ENCODE measurements at regions not wholly inside any gene's neighbourhood (a gene's known extent, or its start where the extent isn't known, plus 50 kb on each side); places are given as distances from the start of the nearest gene placed in this dataset.
"Not testable (repeated sequence)": the region's sequence is repeated elsewhere in the genome, so short reads cannot be mapped to it uniquely, and the experiment has no call there.

DNA sequence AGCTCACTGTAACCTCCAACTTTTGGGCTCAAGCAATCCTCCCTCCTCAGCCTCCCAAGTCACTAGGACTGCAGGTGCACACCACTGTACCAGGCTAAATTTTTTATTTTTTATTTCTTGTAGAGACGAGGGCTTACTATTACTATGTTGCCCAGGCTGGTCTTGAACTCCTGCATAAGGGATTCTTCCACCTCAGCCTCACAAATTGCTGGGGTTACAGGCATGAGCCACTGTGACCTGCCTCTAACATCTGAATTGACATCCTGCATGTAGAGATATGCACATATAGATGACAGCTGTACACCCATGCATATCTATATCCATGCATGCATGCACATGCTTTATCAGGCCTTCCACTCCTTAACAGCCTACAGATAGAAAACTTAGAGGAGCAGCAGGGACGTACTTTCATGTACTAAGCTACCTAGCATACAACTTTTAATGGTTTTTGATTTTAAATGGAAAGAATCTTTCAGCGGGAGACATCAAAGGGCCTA is 740.9 kb upstream of the TPTE start:
- peaks cover 24% of the 10 kb centered on the region for H3K9me3 ChIP-seq (ENCODE audit: control insufficient read depth, low read length)
- no peaks in the 10 kb centered on the region for H3K27me3 ChIP-seq (ENCODE audit: control insufficient read depth, insufficient read depth, low read length, poor library complexity, severe bottlenecking)
- no peaks in the 10 kb centered on the region for H3K4me1 ChIP-seq (ENCODE audit: control insufficient read depth, insufficient read depth, low read length)
- no peak overlapping the region for H3K27ac ChIP-seq (ENCODE audit: insufficient read depth, low read depth, low read length, poor library complexity, severe bottlenecking)
- no peak overlapping the region for H3K4me3 ChIP-seq (ENCODE audit: insufficient read depth, low read depth, low read length)
- WGBS, 2 experiments, result 66 to 68% methylated on average over 2 to 3 of the region's 3 CpGs
- no peaks in the 10 kb centered on the region for H3K36me3 ChIP-seq (ENCODE audit: control insufficient read depth, insufficient read depth, low read length)

DNA sequence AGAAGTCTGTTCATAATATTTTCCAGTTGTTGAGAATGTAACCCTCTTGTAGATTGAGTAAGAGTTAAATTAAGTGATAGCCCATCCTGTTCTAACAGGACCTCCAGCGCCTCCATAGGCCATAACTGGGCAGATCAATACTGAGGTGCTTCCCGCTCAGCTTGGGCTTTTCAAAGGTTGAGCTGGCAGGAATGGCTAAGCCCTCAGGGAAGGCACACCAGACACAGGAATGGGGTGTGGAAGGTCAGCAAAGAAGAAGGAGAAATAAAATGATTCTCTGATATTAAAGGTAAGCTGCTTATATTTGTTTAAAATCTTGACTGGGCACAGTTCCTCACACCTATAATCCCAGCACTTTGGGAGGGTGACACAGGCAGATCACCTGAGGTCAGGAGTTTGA is 737.8 kb upstream of the TPTE start:
- peaks cover 18% of the 10 kb centered on the region for H3K9me3 ChIP-seq (ENCODE audit: control insufficient read depth, low read length)
- not testable (repeated sequence) for H3K36me3 ChIP-seq (ENCODE audit: control insufficient read depth, insufficient read depth, low read length); H3K4me1 ChIP-seq (ENCODE audit: control insufficient read depth, insufficient read depth, low read length); H3K27ac ChIP-seq (ENCODE audit: insufficient read depth, low read depth, low read length, poor library complexity, severe bottlenecking); H3K27me3 ChIP-seq (ENCODE audit: control insufficient read depth, insufficient read depth, low read length, poor library complexity, severe bottlenecking); H3K4me3 ChIP-seq (ENCODE audit: insufficient read depth, low read depth, low read length)
- 53 to 55% methylated on average over 2 of the region's 2 CpGs for WGBS, 2 experiments

GRCh38 chr21:9784201-9784600 is 737.2 kb upstream of the TPTE start:
- H3K4me1 ChIP-seq (ENCODE audit: control insufficient read depth, insufficient read depth, low read length); H3K36me3 ChIP-seq (ENCODE audit: control insufficient read depth, insufficient read depth, low read length); H3K27ac ChIP-seq (ENCODE audit: insufficient read depth, low read depth, low read length, poor library complexity, severe bottlenecking); H3K4me3 ChIP-seq (ENCODE audit: insufficient read depth, low read depth, low read length); H3K27me3 ChIP-seq (ENCODE audit: control insufficient read depth, insufficient read depth, low read length, poor library complexity, severe bottlenecking): not testable (repeated sequence)
- 56 to 64% methylated on average over 1 of the region's 1 CpG for WGBS, 2 experiments
- H3K9me3 ChIP-seq (ENCODE audit: control insufficient read depth, low read length), result peaks cover 20% of the 10 kb centered on the region

DNA sequence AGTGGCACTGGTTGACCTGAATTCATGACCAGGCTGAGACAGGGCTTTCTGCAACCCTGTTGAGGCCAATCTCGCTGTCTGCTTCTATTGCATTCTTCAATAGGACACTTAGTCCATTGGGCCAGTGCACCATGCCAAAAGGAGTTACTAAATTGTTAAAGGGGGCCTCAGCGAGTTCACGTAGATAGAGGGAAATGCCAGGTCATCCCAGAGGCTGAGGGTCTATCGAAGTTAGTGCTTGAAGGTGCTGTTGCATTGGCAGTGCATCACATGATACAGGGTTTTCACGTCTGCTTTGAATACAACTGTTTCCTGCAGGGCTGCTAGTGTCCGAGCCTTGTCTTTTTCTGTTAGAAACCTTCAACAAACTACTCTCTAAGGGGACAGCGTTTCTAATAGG is 735.3 kb upstream of the TPTE start:
- not testable (repeated sequence) for H3K36me3 ChIP-seq (ENCODE audit: control insufficient read depth, insufficient read depth, low read length); H3K4me3 ChIP-seq (ENCODE audit: insufficient read depth, low read depth, low read length); H3K27ac ChIP-seq (ENCODE audit: insufficient read depth, low read depth, low read length, poor library complexity, severe bottlenecking); H3K27me3 ChIP-seq (ENCODE audit: control insufficient read depth, insufficient read depth, low read length, poor library complexity, severe bottlenecking); H3K4me1 ChIP-seq (ENCODE audit: control insufficient read depth, insufficient read depth, low read length)
- 63% methylated on average over 7 of the region's 7 CpGs for WGBS, 2 experiments
- H3K9me3 ChIP-seq (ENCODE audit: control insufficient read depth, low read length), result peaks cover 14% of the 10 kb centered on the region

- H3K9me3 ChIP-seq (ENCODE audit: control insufficient read depth, low read length); H3K27me3 ChIP-seq (ENCODE audit: control insufficient read depth, insufficient read depth, low read length, poor library complexity, severe bottlenecking); H3K4me3 ChIP-seq (ENCODE audit: insufficient read depth, low read depth, low read length); H3K36me3 ChIP-seq (ENCODE audit: control insufficient read depth, insufficient read depth, low read length); H3K4me1 ChIP-seq (ENCODE audit: control insufficient read depth, insufficient read depth, low read length); H3K27ac ChIP-seq (ENCODE audit: insufficient read depth, low read depth, low read length, poor library complexity, severe bottlenecking): not testable (repeated sequence)
- WGBS, 2 experiments, result 74 to 77% methylated on average over 4 to 5 of the region's 5 CpGs
Measured at GRCh38 chr21:9788281-9788680, 733.1 kb upstream of the TPTE start.

GRCh38 chr21:9790354-9790753 is 731.0 kb upstream of the TPTE start:
- WGBS, 2 experiments, result 73 to 77% methylated on average over 6 of the region's 6 CpGs
- not testable (repeated sequence) for H3K4me1 ChIP-seq (ENCODE audit: control insufficient read depth, insufficient read depth, low read length)

GRCh38 chr21:9791453-9791852 is 729.9 kb upstream of the TPTE start:
- not testable (repeated sequence) for H3K36me3 ChIP-seq (ENCODE audit: control insufficient read depth, insufficient read depth, low read length); H3K4me1 ChIP-seq (ENCODE audit: control insufficient read depth, insufficient read depth, low read length); H3K4me3 ChIP-seq (ENCODE audit: insufficient read depth, low read depth, low read length); H3K27me3 ChIP-seq (ENCODE audit: control insufficient read depth, insufficient read depth, low read length, poor library complexity, severe bottlenecking); H3K27ac ChIP-seq (ENCODE audit: insufficient read depth, low read depth, low read length, poor library complexity, severe bottlenecking)
- peaks cover 19% of the 10 kb centered on the region for H3K9me3 ChIP-seq (ENCODE audit: control insufficient read depth, low read length)
- 52 to 67% methylated on average over 2 of the region's 2 CpGs for WGBS, 2 experiments

More at GRCh38 chr21:9790354-9790753, 731.0 kb upstream of the TPTE start:
- H3K27me3 ChIP-seq (ENCODE audit: control insufficient read depth, insufficient read depth, low read length, poor library complexity, severe bottlenecking); H3K4me3 ChIP-seq (ENCODE audit: insufficient read depth, low read depth, low read length); H3K27ac ChIP-seq (ENCODE audit: insufficient read depth, low read depth, low read length, poor library complexity, severe bottlenecking); H3K36me3 ChIP-seq (ENCODE audit: control insufficient read depth, insufficient read depth, low read length): not testable (repeated sequence)
- H3K9me3 ChIP-seq (ENCODE audit: control insufficient read depth, low read length), result peaks cover 13% of the 10 kb centered on the region

- not testable (repeated sequence) for H3K27ac ChIP-seq (ENCODE audit: insufficient read depth, low read depth, low read length, poor library complexity, severe bottlenecking); H3K27me3 ChIP-seq (ENCODE audit: control insufficient read depth, insufficient read depth, low read length, poor library complexity, severe bottlenecking); H3K4me1 ChIP-seq (ENCODE audit: control insufficient read depth, insufficient read depth, low read length); H3K36me3 ChIP-seq (ENCODE audit: control insufficient read depth, insufficient read depth, low read length); H3K4me3 ChIP-seq (ENCODE audit: insufficient read depth, low read depth, low read length)
- peaks cover 13% of the 10 kb centered on the region for H3K9me3 ChIP-seq (ENCODE audit: control insufficient read depth, low read length)
- WGBS, 2 experiments, result 60 to 65% methylated on average over 4 of the region's 4 CpGs
Measured at GRCh38 chr21:9795291-9795690, 726.1 kb upstream of the TPTE start.

DNA sequence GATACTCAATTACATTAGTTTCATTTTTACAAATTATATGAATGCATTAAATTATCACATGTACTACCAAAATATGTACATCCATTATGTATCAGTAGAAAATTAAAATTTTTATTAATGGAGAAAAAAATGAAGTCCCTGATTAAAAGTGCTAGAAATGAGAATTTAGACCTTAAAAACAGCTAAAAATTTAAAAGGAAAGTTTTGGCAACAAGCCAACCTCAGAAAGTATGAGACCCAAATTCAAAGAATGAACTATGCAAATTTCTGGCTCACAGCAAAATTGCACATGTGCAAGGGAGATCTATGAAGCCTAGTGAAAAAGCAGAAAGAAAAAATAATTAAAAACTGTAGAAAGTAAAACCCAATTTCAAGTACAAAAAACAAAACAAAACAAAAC is 725.1 kb upstream of the TPTE start:
- not testable (repeated sequence) for H3K4me3 ChIP-seq (ENCODE audit: insufficient read depth, low read depth, low read length); H3K27me3 ChIP-seq (ENCODE audit: control insufficient read depth, insufficient read depth, low read length, poor library complexity, severe bottlenecking); H3K27ac ChIP-seq (ENCODE audit: insufficient read depth, low read depth, low read length, poor library complexity, severe bottlenecking); H3K36me3 ChIP-seq (ENCODE audit: control insufficient read depth, insufficient read depth, low read length); H3K4me1 ChIP-seq (ENCODE audit: control insufficient read depth, insufficient read depth, low read length)
- H3K9me3 ChIP-seq (ENCODE audit: control insufficient read depth, low read length), result peaks cover 13% of the 10 kb centered on the region

DNA sequence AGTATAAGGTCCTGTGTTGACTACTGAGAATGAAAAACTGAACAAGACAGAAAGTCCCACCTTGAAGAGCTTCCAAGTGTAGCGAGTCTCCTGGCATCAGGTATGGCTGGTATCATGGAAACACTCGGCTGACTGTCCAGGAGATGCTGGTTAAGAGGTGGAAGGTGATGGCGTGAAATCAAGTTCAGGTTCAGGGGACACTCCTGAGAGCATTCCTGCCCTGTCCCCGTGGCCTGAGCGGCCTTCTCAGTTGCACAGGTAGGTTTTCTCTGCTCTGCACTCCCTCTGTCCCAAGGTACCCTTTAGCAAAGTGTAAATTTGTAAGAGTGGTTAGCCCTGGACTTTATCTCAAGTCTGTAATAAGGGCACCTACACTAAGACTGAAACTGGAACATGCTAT is 713.7 kb upstream of the TPTE start:
- H3K4me1 ChIP-seq (ENCODE audit: control insufficient read depth, insufficient read depth, low read length), result not testable (repeated sequence)
- no CpG with 5 or more reads among the region's 5 CpGs for WGBS, 2 experiments

GRCh38 chr21:9811223-9812004 is 710.0 kb upstream of the TPTE start:
- WGBS, 2 experiments, result 91 to 92% methylated on average over 7 to 16 of the region's 50 CpGs
- H3K27me3 ChIP-seq (ENCODE audit: control insufficient read depth, insufficient read depth, low read length, poor library complexity, severe bottlenecking); H3K27ac ChIP-seq (ENCODE audit: insufficient read depth, low read depth, low read length, poor library complexity, severe bottlenecking); H3K4me3 ChIP-seq (ENCODE audit: insufficient read depth, low read depth, low read length); H3K9me3 ChIP-seq (ENCODE audit: control insufficient read depth, low read length); H3K4me1 ChIP-seq (ENCODE audit: control insufficient read depth, insufficient read depth, low read length); H3K36me3 ChIP-seq (ENCODE audit: control insufficient read depth, insufficient read depth, low read length): not testable (repeated sequence)

More for the DNA sequence above, 713.7 kb upstream of the TPTE start:
- not testable (repeated sequence) for H3K27me3 ChIP-seq (ENCODE audit: control insufficient read depth, insufficient read depth, low read length, poor library complexity, severe bottlenecking); H3K36me3 ChIP-seq (ENCODE audit: control insufficient read depth, insufficient read depth, low read length); H3K9me3 ChIP-seq (ENCODE audit: control insufficient read depth, low read length); H3K27ac ChIP-seq (ENCODE audit: insufficient read depth, low read depth, low read length, poor library complexity, severe bottlenecking); H3K4me3 ChIP-seq (ENCODE audit: insufficient read depth, low read depth, low read length)

Measured in ectodermal cell (in vitro differentiated cells).